Thoracic aorta (tissue), 2 donors: ENCODE measurements at regions not wholly inside any gene's neighbourhood (a gene's known extent, or its start where the extent isn't known, plus 50 kb on each side); places are given as distances from the start of the nearest gene placed in this dataset.
"Not testable (repeated sequence)": the region's sequence is repeated elsewhere in the genome, so short reads cannot be mapped to it uniquely, and the experiment has no call there.

Experiments used
- ATAC-seq: fragments of 150-250 bp; one replicate; pipeline ENCODE4 v1.8.0; 2017; ENCODE audit warnings: low read depth; ENCODE audit not compliant: insufficient number of reproducible peaks, low FRiP score
- DNase-seq: peaks from one replicate; pipeline ENCODE4 v3.0.0-alpha.2; 2020; ENCODE audit warnings: low spot score
- H3K27ac ChIP-seq, 2 donors: fragments of 200-600 bp; sonication (generic); 1 replicate in 1 of 2; 2 replicates in 1 of 2; pipeline ENCODE4 v1.5.1; 2016; ENCODE audit warnings: mild to moderate bottlenecking in 2 of 2, moderate library complexity in 2 of 2
- H3K27me3 ChIP-seq: fragments of 200-600 bp; sonication (generic); replicated peaks from 2 replicates; pipeline ENCODE4 v1.6.0; 2016; ENCODE audit warnings: mild to moderate bottlenecking; ENCODE audit not compliant: insufficient read depth
- H3K36me3 ChIP-seq: fragments of 200-600 bp; sonication (generic); one replicate; pipeline ENCODE4 v1.5.1; 2016
- H3K4me1 ChIP-seq, 2 donors: fragments of 200-600 bp; sonication (generic); 1 replicate in 1 of 2; 2 replicates in 1 of 2; pipeline versions ENCODE4 v1.5.1 to v1.6.0; 2016; ENCODE audit warnings: low read depth in 2 of 2, mild to moderate bottlenecking in 1 of 2; ENCODE audit not compliant: control insufficient read depth in 1 of 2
- H3K4me3 ChIP-seq: fragments of 200-600 bp; sonication (generic); 2 replicates; pipeline ENCODE4 v1.5.1; 2016; ENCODE audit warnings: mild to moderate bottlenecking
- H3K9me3 ChIP-seq: fragments of 200-600 bp; sonication (generic); 2 replicates; pipeline ENCODE4 v1.5.1; 2016
- CTCF ChIP-seq: fragments of 200-600 bp; sonication (generic); IDR thresholded peaks from one replicate; pipeline ENCODE4 v1.5.1; 2019; ENCODE audit warnings: antibody characterized with exemption

- Histone ChIP-seq H3K9me3 (no peaks in the 10 kb centered on the region), H3K4me3 (no peak overlapping the region), H3K36me3 (no peaks in the 10 kb centered on the region), H3K27ac (no peak overlapping the region), H3K4me1 (peaks cover 0 to 22% of the 10 kb centered on the region in 2 donors), H3K27me3 (no peaks in the 10 kb centered on the region)
- no peak for ATAC-seq
- no peak for TF ChIP-seq CTCF
- DNase-seq = no peak
These were observed 192.7 kb downstream of the RCHY1 start for GRCh38 chr4:75321484-75321883.

DNA sequence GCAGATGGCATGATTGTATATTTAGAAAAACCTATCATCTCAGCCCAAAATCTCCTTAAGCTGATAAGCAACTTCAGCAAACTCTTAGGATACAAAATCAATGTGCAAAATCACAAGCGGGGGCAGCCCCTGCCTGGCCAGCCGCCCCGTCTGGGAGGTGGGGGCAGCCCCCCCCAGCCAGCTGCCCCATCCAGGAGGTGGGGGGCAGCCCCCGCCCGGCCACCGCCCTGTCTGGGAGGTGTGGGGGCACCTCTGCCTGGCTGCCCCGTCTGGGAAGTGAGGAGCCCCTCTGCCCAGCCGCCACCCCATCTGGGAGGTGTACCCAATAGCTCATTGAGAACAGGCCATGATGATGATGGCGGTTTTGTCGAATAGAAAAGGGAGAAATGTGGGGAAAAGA, 196.6 kb downstream of the RCHY1 start:
- not testable (repeated sequence) for H3K27ac ChIP-seq, H3K27me3 ChIP-seq, H3K4me1 ChIP-seq, ATAC-seq, H3K4me3 ChIP-seq, DNase-seq, H3K36me3 ChIP-seq
- peaks cover 10% of the 10 kb centered on the region for H3K9me3 ChIP-seq

DNA sequence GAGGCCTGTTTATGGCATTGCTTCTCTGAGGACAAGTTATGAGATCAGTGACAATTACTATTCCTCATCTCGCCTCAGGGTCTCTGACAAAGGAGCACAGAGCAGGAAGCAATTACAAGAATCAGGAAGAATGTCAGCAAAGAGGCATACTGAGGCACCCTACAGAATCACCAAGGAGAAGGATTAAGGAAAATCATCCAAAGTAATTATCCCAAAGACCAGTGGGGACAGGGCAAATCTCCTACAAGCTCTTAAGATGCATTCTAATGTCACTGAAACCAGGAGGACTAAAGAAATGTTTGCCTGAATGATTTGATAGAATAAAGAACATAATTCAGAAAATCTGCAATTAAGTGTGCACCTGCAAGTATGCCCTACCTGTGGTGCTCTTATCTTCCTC, 206.2 kb downstream of the RCHY1 start:
- no peak for DNase-seq
- H3K4me1 ChIP-seq = peaks cover 0 to under 1% of the 10 kb centered on the region in 2 donors
- H3K9me3 ChIP-seq = peaks cover 10% of the 10 kb centered on the region
- no peak for ATAC-seq
- H3K4me3 ChIP-seq = no peak overlapping the region
- no peaks in the 10 kb centered on the region for H3K36me3 ChIP-seq
- no peak for TF ChIP-seq CTCF
- no peaks in the 10 kb centered on the region for H3K27me3 ChIP-seq
- H3K27ac ChIP-seq = no peak overlapping the region

DNA sequence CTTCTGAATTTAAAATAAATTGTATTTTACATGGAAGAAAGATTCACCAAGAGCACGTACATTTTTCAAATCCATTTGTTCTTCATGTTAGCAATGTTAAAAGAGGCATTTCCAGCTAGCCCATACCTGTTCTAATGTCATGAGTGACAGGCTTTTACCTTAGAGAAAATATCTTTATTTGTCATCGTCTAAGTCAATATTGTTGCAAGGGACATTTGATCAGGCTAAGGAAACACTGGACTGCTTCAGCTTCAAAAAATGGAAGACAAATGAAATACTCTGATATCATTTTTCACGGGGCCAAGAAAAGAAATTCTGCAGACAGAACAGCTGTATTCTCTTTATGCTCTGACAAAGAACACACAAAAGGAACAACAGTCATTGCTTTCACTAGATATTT, 207.7 kb downstream of the RCHY1 start:
- H3K36me3 ChIP-seq = no peaks in the 10 kb centered on the region
- H3K4me1 ChIP-seq = peaks cover 0 to 4% of the 10 kb centered on the region in 2 donors
- ATAC-seq = no peak
- no peak overlapping the region for H3K27ac ChIP-seq
- no peak overlapping the region for H3K4me3 ChIP-seq
- no peaks in the 10 kb centered on the region for H3K27me3 ChIP-seq
- peaks cover 10% of the 10 kb centered on the region for H3K9me3 ChIP-seq
- no peak for TF ChIP-seq CTCF
- no peak for DNase-seq

GRCh38 chr4:75302648-75303047, 211.6 kb downstream of the RCHY1 start:
- no peaks in the 10 kb centered on the region for H3K9me3 ChIP-seq
- ATAC-seq (no peak), DNase-seq (no peak)
- no peak overlapping the region for H3K4me3 ChIP-seq
- H3K4me1 ChIP-seq = peaks cover 0 to 4% of the 10 kb centered on the region in 2 donors
- H3K36me3 ChIP-seq = no peaks in the 10 kb centered on the region
- no peak overlapping the region for H3K27ac ChIP-seq
- H3K27me3 ChIP-seq = no peaks in the 10 kb centered on the region
- no peak for TF ChIP-seq CTCF

- no peak for TF ChIP-seq CTCF
- Histone ChIP-seq H3K27ac (no peak overlapping the region), H3K9me3 (no peaks in the 10 kb centered on the region), H3K4me1 (no peaks in the 10 kb centered on the region), H3K36me3 (no peaks in the 10 kb centered on the region), H3K4me3 (no peak overlapping the region), H3K27me3 (no peaks in the 10 kb centered on the region)
- ATAC-seq (peak; percentile 73), DNase-seq (no peak)
These were observed 224.2 kb downstream of the RCHY1 start for GRCh38 chr4:75289914-75290582.
